DMS79 (cell line): ENCODE measurements at regions not wholly inside any gene's neighbourhood (a gene's known extent, or its start where the extent isn't known, plus 50 kb on each side); places are given as distances from the start of the nearest gene placed in this dataset.

Source experiments
- DNase-seq: peaks from one replicate; lab custom pipeline; 2025; lab: John Stamatoyannopoulos, UW

GRCh38 chr20:21577551-21577950, 63.7 kb upstream of the NKX2-2 start:
- DNase-seq, result no peak

- DNase-seq, result no peak
Observed at GRCh38 chr20:21575981-21576740, 62.3 kb upstream of the NKX2-2 start.

- no peak for DNase-seq
Observed at GRCh38 chr20:21575167-21575566, 61.3 kb upstream of the NKX2-2 start.

- DNase-seq, result no peak
Observed at GRCh38 chr20:21574443-21574842, 60.6 kb upstream of the NKX2-2 start.

- no peak for DNase-seq
Observed at GRCh38 chr20:21573259-21573658, 59.4 kb upstream of the NKX2-2 start.

GRCh38 chr20:21571841-21572690, 58.2 kb upstream of the NKX2-2 start:
- no peak for DNase-seq

GRCh38 chr20:21570285-21570992, 56.6 kb upstream of the NKX2-2 start:
- no peak for DNase-seq

- DNase-seq, result no peak
Observed at GRCh38 chr20:21569586-21569985, 55.7 kb upstream of the NKX2-2 start.

GRCh38 chr20:21564127-21564773, 50.4 kb upstream of the NKX2-2 start:
- DNase-seq, result no peak
